ENCODE measurements at regions not wholly inside any gene's neighbourhood (a gene's known extent, or its start where the extent isn't known, plus 50 kb on each side); places are given as distances from the start of the nearest gene placed in this dataset.

- ChIA-PET POLR2A (ENCODE audit: low non-redundant PET) (no interaction called here), CTCF (no interaction called here)
- no peak overlapping the region for H3K27ac ChIP-seq
- DNase-seq (ENCODE audit: low spot score) = no peak
- no peak for TF ChIP-seq CTCF (conservative IDR thresholded peaks at IDR 0.05; ENCODE audit: low read depth)
Observed at GRCh38 chr5:78706381-78706780, 57.8 kb upstream of the LHFPL2 start.

GRCh38 chr5:78705826-78706225 lies 57.3 kb upstream of the LHFPL2 start:
- H3K27ac ChIP-seq = no peak overlapping the region
- ChIA-PET CTCF (no interaction called here), POLR2A (ENCODE audit: low non-redundant PET) (no interaction called here)
- no peak for DNase-seq (ENCODE audit: low spot score)
- TF ChIP-seq CTCF (conservative IDR thresholded peaks at IDR 0.05; ENCODE audit: low read depth) = no peak

- ChIA-PET CTCF (no interaction called here), POLR2A (ENCODE audit: low non-redundant PET) (no interaction called here)
- no peak for TF ChIP-seq CTCF (conservative IDR thresholded peaks at IDR 0.05; ENCODE audit: low read depth)
- H3K27ac ChIP-seq = no peak overlapping the region
- no peak for DNase-seq (ENCODE audit: low spot score)
Observed at GRCh38 chr5:78701795-78702410, 53.3 kb upstream of the LHFPL2 start.

GRCh38 chr5:78699552-78700153 lies 51.1 kb upstream of the LHFPL2 start:
- ChIA-PET POLR2A (ENCODE audit: low non-redundant PET) (interaction anchor here (0.5 kb wide), 1 partner anchor 168 kb away, joined by 3 read pairs; no protein-coding TSS in a partner anchor), CTCF (interaction anchor here (0.6 kb wide), 1 partner anchor 221 kb away, joined by 3 read pairs; no protein-coding TSS in a partner anchor)
- peak overlapping the region; percentile 94 for H3K27ac ChIP-seq
- DNase-seq (ENCODE audit: low spot score) = peak; percentile 95
- no peak for TF ChIP-seq CTCF (conservative IDR thresholded peaks at IDR 0.05; ENCODE audit: low read depth)

- TF ChIP-seq CTCF (conservative IDR thresholded peaks at IDR 0.05; ENCODE audit: low read depth) = no peak
- CTCF ChIA-PET = interaction anchor here (0.5 kb wide), 1 partner anchor 976 kb away, joined by 4 read pairs; no protein-coding TSS in a partner anchor
- no peak for DNase-seq (ENCODE audit: low spot score)
- H3K27ac ChIP-seq = peak overlapping the region; percentile 94
- POLR2A ChIA-PET (ENCODE audit: low non-redundant PET) = no interaction called here
Observed at GRCh38 chr5:78698191-78698791, 49.7 kb upstream of the LHFPL2 start.

Data from RWPE1 (cell line).